HG03159 (cell line): ENCODE measurements at regions not wholly inside any gene's neighbourhood (a gene's known extent, or its start where the extent isn't known, plus 50 kb on each side); places are given as distances from the start of the nearest gene placed in this dataset.

Source experiments
- ATAC-seq: cut with Tn5 transposase; IDR thresholded peaks from one replicate; pipeline ENCODE4 v1.9.1; 2021; ENCODE audit warnings: mild to moderate bottlenecking, moderate library complexity; ENCODE audit not compliant: unreplicated experiment

GRCh38 chr22:48277868-48278581 lies 1515.6 kb downstream of the TBC1D22A start:
- no peak for ATAC-seq

GRCh38 chr22:48276994-48277867 lies 1514.8 kb downstream of the TBC1D22A start:
- ATAC-seq: no peak

GRCh38 chr22:48275412-48275811 lies 1513.0 kb downstream of the TBC1D22A start:
- ATAC-seq: no peak

- ATAC-seq: no peak
These were observed 1508.3 kb downstream of the TBC1D22A start for GRCh38 chr22:48270731-48271130.

GRCh38 chr22:48268771-48269552 lies 1506.5 kb downstream of the TBC1D22A start:
- ATAC-seq: no peak

- ATAC-seq: no peak
These were observed 1505.8 kb downstream of the TBC1D22A start for GRCh38 chr22:48268293-48268692.

GRCh38 chr22:48267681-48268080 lies 1505.2 kb downstream of the TBC1D22A start:
- ATAC-seq: no peak

- ATAC-seq: no peak
These were observed 1502.7 kb downstream of the TBC1D22A start for GRCh38 chr22:48265000-48265625.

- ATAC-seq: no peak
These were observed 1502.1 kb downstream of the TBC1D22A start for GRCh38 chr22:48264586-48264985.

GRCh38 chr22:48263791-48264351 lies 1501.4 kb downstream of the TBC1D22A start:
- ATAC-seq: no peak

- ATAC-seq: no peak
These were observed 1500.9 kb downstream of the TBC1D22A start for GRCh38 chr22:48263431-48263765.

GRCh38 chr22:48262596-48263430 lies 1500.4 kb downstream of the TBC1D22A start:
- no peak for ATAC-seq

- no peak for ATAC-seq
These were observed 1499.3 kb downstream of the TBC1D22A start for GRCh38 chr22:48261706-48262105.

GRCh38 chr22:48261048-48261621 lies 1498.7 kb downstream of the TBC1D22A start:
- no peak for ATAC-seq

GRCh38 chr22:48259991-48260670 lies 1497.7 kb downstream of the TBC1D22A start:
- no peak for ATAC-seq

- ATAC-seq: no peak
These were observed 1496.4 kb downstream of the TBC1D22A start for GRCh38 chr22:48258811-48259210.

GRCh38 chr22:48258064-48258701 lies 1495.7 kb downstream of the TBC1D22A start:
- ATAC-seq: no peak

GRCh38 chr22:48257685-48258055 lies 1495.2 kb downstream of the TBC1D22A start:
- no peak for ATAC-seq
